AG09319 (cell line): ENCODE measurements at regions not wholly inside any gene's neighbourhood (a gene's known extent, or its start where the extent isn't known, plus 50 kb on each side); places are given as distances from the start of the nearest gene placed in this dataset.

Experiments used
- DNase-seq: peaks from one replicate; pipeline ENCODE4 v3.0.0-alpha.2; 2010; ENCODE audit warnings: low read depth; ENCODE audit errors: extremely low read depth
- CTCF ChIP-seq: IDR thresholded peaks from 2 replicates; pipeline ENCODE4 v1.5.1; 2011; ENCODE audit warnings: low read depth, mild to moderate bottlenecking, inconsistent platforms, low read length, moderate library complexity

DNA sequence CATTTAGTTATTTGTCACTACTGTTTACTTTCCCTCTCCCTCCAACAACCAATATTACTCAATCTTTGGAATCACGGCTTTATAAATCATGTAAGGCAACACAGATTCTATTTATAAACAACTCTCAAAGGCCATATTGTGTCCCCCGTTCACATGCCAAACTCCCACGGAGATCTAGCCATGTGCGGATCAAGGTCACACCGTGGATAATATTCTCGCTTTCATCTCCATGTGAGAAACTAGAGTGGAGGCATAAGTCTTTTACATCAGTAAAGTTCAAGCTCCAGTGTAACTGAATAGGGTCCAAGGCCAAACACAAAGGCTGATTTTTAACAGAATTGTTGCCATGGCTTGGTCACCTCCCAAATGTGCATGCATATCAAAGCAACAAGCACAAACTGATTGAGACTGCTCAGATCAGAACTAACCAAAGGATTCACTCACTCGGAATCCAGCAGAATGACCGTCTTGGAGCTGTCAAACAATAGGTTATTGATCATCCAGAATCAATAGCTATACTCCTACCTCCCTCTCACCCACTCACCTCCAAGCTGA, 569.5 kb upstream of the LRRN3 start:
- no peak for TF ChIP-seq CTCF

GRCh38 chr7:110522061-110522760, 568.7 kb upstream of the LRRN3 start:
- no peak for TF ChIP-seq CTCF

More for the DNA sequence above, 569.5 kb upstream of the LRRN3 start:
- no peak for DNase-seq

DNA sequence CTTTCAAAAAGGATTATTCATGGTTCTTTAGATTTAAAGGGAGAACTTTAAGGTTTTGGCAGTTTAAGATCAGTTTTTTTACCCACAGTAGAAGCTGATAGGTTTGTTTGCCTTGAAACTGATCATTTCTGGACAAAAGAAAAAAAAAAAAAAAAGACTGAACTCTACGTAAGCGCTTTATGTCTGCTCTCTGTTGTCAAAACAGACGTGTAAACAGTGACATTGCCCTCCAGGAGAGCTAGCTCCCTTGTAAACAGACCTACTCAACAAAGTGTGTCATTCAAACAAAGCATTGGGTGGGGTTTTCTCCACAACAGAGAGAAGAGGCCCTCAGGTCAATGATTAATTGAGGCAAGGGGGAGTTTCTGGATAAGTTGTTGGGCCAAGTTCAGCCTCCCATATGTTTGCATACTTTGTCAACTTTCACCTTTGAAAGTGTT, 568.1 kb upstream of the LRRN3 start:
- DNase-seq: no peak
- no peak for TF ChIP-seq CTCF

More at GRCh38 chr7:110522061-110522760, 568.7 kb upstream of the LRRN3 start:
- DNase-seq: no peak

DNA sequence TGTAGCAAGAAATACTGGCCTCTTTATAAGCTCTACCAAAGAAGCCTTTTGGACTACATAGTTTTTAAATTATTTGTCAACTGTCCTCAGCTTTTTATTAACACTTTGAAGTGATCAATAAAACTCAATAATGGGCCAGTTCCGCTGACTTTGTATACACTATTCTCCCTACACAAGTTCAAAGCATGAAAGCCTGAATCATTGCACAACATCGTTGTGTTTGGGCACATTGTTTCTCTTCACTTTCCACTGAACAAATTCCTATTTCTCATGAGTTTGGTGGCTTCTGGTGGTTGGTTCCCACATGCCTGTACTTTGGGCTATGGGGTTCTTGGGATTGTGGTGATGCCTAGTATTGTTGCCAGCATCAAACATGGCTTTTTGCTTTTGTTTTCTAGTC, 561.8 kb upstream of the LRRN3 start:
- no peak for DNase-seq
- TF ChIP-seq CTCF: no peak

- DNase-seq: no peak
- no peak for TF ChIP-seq CTCF
Measured at GRCh38 chr7:110531186-110531585, 559.7 kb upstream of the LRRN3 start.

DNA sequence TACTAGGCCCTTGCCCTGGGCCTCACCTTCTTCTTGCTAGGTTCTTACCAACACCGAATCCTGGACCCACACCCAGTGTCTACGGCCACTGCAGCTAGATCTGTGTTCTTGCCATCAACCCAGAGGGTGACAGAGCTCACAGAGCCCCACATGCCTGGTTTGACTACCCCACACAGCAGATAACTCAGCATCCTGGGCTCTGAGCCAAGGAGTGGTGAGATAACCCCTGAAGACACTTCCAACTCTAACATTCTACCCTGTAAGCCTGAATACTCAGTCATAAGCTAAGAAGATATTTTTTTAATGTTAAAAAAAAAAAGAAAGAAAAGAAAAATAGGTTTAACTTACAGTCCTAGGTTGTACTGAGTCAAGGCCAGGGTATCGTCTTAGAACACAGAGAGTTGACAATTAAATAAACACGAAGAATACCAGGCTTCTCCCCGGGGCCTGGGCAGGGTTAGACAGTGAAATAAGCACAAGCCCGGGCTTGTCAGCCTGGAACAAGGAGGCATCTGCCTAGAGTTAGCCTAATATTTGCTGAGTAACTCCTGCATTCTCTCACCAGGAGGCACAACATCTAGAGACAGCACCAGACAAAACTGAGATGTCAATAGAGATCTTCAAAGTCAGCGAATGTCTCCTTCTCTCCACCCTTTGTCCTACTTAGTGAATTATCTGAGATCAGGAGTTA, 556.5 kb upstream of the LRRN3 start:
- no peak; the same call in 1 of the 2 replicates for TF ChIP-seq CTCF
- no peak for DNase-seq

GRCh38 chr7:110539216-110539615, 551.7 kb upstream of the LRRN3 start:
- no peak for TF ChIP-seq CTCF
- DNase-seq: no peak
